Kidney epithelial cell (primary cell): ENCODE measurements at regions not wholly inside any gene's neighbourhood (a gene's known extent, or its start where the extent isn't known, plus 50 kb on each side); places are given as distances from the start of the nearest gene placed in this dataset.

Experiments
- DNase-seq: peaks from one replicate; pipeline ENCODE4 v3.0.0-alpha.2; 2010; ENCODE audit warnings: low read depth
- H3K27me3 ChIP-seq: 2 replicates; pipeline ENCODE4 v1.6.0; 2011; ENCODE audit warnings: low read length; ENCODE audit not compliant: control insufficient read depth, insufficient read depth
- H3K36me3 ChIP-seq: 2 replicates; pipeline ENCODE4 v1.5.1; 2011; ENCODE audit warnings: low read length; ENCODE audit not compliant: control insufficient read depth, insufficient read depth
- H3K4me3 ChIP-seq: 2 replicates; pipeline ENCODE4 v1.5.1; 2011; ENCODE audit warnings: low read depth, mild to moderate bottlenecking, control low read depth, low read length
- TF ChIP-seq, protein P1 (sequence below): IDR thresholded peaks from 2 replicates; pipeline ENCODE4 v1.5.1; 2011; ENCODE audit warnings: mild to moderate bottlenecking, moderate library complexity, low read length, control low read depth, inconsistent platforms; ENCODE audit not compliant: insufficient read depth, poor library complexity, severe bottlenecking

DNA sequence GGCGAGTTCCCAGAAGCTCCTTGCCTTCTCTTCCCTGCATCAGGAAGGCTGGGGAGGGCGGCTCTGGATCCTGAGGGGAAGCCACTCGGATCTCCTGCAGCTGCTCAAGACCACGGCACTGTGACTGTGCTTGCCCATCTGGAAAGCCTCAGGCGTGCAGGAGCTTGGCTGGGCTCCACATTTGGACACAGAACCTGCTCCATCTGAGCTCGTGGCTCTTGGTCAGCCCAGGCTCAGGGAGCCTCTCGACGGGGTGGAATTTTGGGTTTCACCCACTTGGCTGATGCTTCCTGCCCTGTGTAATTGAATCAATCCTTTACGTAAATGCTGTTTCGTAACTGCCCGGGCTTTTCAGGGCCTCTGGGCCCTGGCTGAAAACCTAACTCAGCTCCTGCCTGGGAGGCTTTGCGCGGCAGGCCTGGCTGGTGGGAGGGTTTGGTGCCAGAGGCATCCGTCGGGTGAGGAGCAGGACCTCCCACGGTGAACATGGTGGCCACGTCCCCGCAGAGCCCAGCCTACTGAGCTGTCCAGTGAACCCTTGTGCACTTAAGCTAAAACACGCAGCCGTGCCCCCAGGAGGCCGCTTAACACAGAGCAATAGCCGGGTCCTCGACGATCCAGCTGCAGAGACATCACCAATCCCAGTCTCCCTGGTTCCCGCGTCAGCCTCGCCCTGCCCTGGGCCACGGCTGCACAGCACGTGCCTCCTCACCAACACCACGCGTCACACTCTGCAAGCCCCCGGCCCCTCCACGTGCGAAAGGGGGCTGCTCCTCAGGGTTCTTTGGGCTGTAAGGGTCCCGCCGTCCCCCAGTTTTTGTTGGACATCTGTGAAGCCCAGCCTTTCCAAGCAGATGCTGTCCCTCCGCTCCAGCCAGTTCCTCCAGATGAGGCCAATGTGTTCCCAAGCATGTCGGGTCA, 241.0 kb downstream of the DLL1 start:
- H3K27me3 ChIP-seq, result no peaks in the 10 kb centered on the region

DNA sequence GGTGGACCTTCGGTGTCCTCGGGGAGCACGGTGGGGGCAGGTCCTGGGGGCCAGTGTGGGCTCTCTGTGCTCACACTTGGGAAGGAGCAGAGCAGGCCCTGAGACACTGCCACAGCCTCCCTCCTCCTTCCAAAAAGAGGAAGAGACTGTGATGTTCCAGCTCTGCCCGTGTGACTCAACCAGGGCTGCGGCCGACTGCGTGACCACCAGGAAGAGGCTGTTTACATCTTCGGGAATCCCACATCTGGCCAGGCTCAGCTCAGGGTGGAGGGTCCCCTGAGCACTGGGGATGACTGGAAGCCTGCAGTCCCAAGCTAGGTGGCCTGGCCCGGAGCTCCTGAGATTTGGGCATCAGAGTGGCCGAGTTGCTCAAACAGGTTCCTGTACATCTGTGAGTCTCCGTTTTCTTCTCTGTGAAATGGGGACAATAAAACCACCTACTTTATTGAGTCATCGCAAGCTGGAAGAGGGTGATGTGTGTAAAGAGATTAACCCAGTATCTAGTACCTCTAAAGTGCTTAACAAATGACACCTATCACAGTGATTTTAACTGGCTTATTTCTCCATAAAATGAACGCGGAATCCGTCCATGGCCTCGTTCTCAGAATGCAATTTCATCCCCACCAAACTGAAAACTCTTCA, 242.1 kb downstream of the DLL1 start:
- Histone ChIP-seq H3K4me3 (no peak overlapping the region), H3K36me3 (no peaks in the 10 kb centered on the region), H3K27me3 (no peaks in the 10 kb centered on the region)
- DNase-seq, result no peak
- TF ChIP-seq, protein P1, sequence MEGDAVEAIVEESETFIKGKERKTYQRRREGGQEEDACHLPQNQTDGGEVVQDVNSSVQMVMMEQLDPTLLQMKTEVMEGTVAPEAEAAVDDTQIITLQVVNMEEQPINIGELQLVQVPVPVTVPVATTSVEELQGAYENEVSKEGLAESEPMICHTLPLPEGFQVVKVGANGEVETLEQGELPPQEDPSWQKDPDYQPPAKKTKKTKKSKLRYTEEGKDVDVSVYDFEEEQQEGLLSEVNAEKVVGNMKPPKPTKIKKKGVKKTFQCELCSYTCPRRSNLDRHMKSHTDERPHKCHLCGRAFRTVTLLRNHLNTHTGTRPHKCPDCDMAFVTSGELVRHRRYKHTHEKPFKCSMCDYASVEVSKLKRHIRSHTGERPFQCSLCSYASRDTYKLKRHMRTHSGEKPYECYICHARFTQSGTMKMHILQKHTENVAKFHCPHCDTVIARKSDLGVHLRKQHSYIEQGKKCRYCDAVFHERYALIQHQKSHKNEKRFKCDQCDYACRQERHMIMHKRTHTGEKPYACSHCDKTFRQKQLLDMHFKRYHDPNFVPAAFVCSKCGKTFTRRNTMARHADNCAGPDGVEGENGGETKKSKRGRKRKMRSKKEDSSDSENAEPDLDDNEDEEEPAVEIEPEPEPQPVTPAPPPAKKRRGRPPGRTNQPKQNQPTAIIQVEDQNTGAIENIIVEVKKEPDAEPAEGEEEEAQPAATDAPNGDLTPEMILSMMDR, result no peak

More for the DNA sequence above, 241.0 kb downstream of the DLL1 start:
- Histone ChIP-seq H3K36me3 (no peaks in the 10 kb centered on the region), H3K4me3 (no peak overlapping the region)
- DNase-seq, result no peak
- TF ChIP-seq, protein P1, result no peak

DNA sequence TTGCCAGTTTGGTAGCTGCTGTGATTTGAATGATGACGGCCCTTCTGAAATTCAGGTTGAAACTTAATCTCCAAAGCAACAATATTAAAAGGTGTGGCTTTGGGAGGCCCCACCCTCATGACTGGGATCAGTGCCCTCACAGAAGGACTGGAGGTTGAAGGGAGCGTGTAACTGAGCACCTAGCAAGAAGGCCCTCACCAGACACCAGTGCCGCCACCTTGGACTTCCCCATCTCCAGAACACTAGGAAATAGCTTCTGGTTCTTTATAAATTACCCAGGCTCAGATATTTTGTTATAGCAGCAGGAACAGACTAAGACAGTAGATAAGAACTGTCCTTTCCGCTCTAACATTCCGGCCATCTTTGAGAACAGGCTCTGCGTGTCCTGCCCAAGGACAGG, 243.1 kb downstream of the DLL1 start:
- DNase-seq, result no peak
- TF ChIP-seq, protein P1, result no peak

DNA sequence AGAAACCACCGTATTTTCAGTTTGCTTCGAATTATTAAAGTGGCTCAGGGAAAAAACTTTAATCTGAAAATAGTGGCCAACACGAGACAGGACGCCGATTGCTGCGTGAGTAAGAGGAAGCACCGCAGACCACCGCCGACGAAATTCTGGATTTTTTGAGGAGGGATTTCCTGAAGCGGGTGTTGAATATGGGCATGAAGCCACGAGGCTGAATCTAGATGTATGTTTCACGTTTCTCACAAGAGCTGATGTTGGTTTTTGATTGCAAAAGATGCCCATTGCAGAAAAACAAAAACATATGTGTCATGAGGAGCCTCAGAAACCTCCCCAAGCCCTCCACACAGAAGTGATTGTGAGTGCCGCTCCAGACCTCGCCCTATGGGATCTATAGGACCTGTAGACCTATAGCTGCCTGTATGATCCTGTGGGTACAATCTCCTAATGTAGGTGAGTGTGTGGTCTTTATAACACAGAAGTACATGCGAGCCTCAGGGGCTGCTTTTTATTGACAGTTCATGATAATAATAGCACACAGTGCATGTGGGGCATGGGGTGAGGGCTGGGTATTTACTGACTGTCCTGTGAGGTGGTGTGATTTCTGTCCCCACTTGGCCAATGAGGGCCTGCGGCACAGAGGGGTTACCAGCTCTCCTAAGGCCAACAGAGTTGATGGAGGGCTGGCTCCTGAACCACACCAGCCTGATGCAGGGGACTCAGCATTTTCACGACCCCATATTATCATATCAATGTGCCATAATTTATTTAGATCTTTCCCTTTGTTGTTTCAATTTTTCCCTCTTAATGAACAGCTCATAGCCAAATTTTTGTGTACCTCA, 243.9 kb downstream of the DLL1 start:
- DNase-seq, result no peak
- TF ChIP-seq, protein P1, result no peak
- Histone ChIP-seq H3K36me3 (no peaks in the 10 kb centered on the region), H3K4me3 (no peak overlapping the region), H3K27me3 (no peaks in the 10 kb centered on the region)

More for the DNA sequence above, 243.1 kb downstream of the DLL1 start:
- no peaks in the 10 kb centered on the region for H3K27me3 ChIP-seq
- H3K4me3 ChIP-seq, result no peak overlapping the region
- H3K36me3 ChIP-seq, result no peaks in the 10 kb centered on the region

DNA sequence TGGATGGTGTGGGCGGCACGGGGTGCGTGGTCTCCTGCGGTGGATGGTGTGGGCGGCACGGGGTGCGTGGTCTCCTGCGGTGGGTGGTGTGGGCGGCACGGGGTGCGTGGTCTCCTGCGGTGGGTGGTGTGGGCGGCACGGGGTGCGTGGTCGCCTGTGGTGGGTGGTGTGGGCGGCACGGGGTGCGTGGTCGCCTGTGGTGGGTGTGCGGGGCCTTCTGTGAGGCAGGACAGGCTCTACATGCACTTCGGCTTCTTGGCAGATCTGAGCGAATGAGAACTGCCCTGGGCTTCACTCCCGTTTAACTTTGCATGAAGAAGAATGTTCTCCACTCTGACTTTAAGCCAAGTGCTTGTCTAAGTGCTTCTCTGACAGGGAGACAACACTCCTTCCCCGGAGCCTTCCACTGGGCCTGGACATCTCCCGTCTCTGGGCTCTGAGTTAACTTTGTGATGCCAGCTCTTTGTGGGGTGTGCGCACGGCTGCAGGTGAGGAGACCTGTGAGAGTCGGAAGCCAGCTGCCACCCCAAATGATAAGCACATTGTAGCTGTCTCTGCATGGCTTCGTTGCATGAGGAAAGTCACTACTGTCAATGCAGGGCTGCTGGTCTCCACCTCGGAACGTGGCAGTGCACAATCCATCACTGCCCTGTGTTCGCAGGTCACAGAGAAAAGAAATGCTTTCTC, 244.8 kb downstream of the DLL1 start:
- Histone ChIP-seq H3K4me3 (no peak overlapping the region), H3K36me3 (no peaks in the 10 kb centered on the region), H3K27me3 (no peaks in the 10 kb centered on the region)
- no peak for DNase-seq
- TF ChIP-seq, protein P1, result no peak
